Testis (tissue), 2 donors: ENCODE measurements at regions not wholly inside any gene's neighbourhood (a gene's known extent, or its start where the extent isn't known, plus 50 kb on each side); places are given as distances from the start of the nearest gene placed in this dataset.
A peak's percentile ranks its signal among the peaks of the same experiment; 100 is the strongest.

Experiments used
- DNase-seq: peaks from one replicate; pipeline ENCODE4 v3.0.0-alpha.2; 2019
- H3K27ac ChIP-seq, 2 donors: fragments of 200-600 bp; sonication (generic); one replicate each; pipeline ENCODE4 v1.5.1; 2019
- H3K27me3 ChIP-seq: fragments of 200-600 bp; sonication (generic); one replicate; pipeline ENCODE4 v1.5.1; 2019
- H3K36me3 ChIP-seq: fragments of 200-600 bp; sonication (generic); one replicate; pipeline ENCODE4 v1.5.1; 2017; ENCODE audit warnings: low read depth; ENCODE audit errors: missing control alignments
- H3K4me1 ChIP-seq: fragments of 200-600 bp; sonication (generic); one replicate; pipeline ENCODE4 v1.5.1; 2019
- H3K4me3 ChIP-seq, 2 donors: fragments of 200-600 bp; sonication (generic); one replicate each; pipeline ENCODE4 v1.5.1; 2017 to 2019
- H3K9me3 ChIP-seq: fragments of 200-600 bp; sonication (generic); one replicate; pipeline ENCODE4 v1.5.1; 2017
- CTCF ChIP-seq, 3 experiments: fragments of 450-650 bp in 2 of 3; fragments of 200-600 bp in 1 of 3; sonication (generic) in 1 of 3; IDR thresholded peaks; one replicate each; pipeline ENCODE4 v1.5.1; 2016 to 2019; ENCODE audit warnings: antibody characterized with exemption in 3 of 3, mild to moderate bottlenecking in 2 of 3, moderate library complexity in 1 of 3
- POLR2A ChIP-seq: fragments of 450-650 bp; IDR thresholded peaks from one replicate; pipeline ENCODE4 v1.6.1; 2017; ENCODE audit warnings: antibody characterized with exemption, mild to moderate bottlenecking, moderate library complexity
- WGBS, 2 donors: methylation state at CpG; one replicate each; pipeline ENCODE4 v1.1.5; 2018; 5-methylcytosine and 5-hydroxymethylcytosine counted together
- intact Hi-C: fragments of 100-400 bp; cut with DNase I; formaldehyde crosslinking; loops from one replicate; pipeline ENCODE4 v1.15.1; 2023; ENCODE audit warnings: low total_unique reads

- no peaks in the 10 kb centered on the region for H3K36me3 ChIP-seq
- intact Hi-C loops = no loop called here
- DNase-seq = no peak
- H3K4me1 ChIP-seq = peaks cover 32% of the 10 kb centered on the region
- no peaks in the 10 kb centered on the region for H3K27me3 ChIP-seq
- no peak overlapping the region for H3K27ac ChIP-seq
- TF ChIP-seq POLR2A (no peak), CTCF (IDR thresholded peaks at IDR 0.05) (no peak)
- 92% methylated on average over 25 to 34 of the region's 34 CpGs for WGBS, 2 donors
- no peak overlapping the region for H3K4me3 ChIP-seq
- H3K9me3 ChIP-seq = no peaks in the 10 kb centered on the region
These were observed 93.0 kb upstream of the CTDP1 start for GRCh38 chr18:79586436-79587225.

- intact Hi-C loops = no loop called here
- H3K27ac ChIP-seq = peak overlapping the region in 1 of 2 donors; percentile 56
- TF ChIP-seq CTCF (IDR thresholded peaks at IDR 0.05) (no peak), POLR2A (no peak)
These were observed 92.3 kb upstream of the CTDP1 start for GRCh38 chr18:79587226-79587741.

GRCh38 chr18:79587779-79588635 is 91.6 kb upstream of the CTDP1 start:
- Histone ChIP-seq H3K4me3 (no peak overlapping the region), H3K9me3 (no peaks in the 10 kb centered on the region), H3K36me3 (no peaks in the 10 kb centered on the region), H3K4me1 (peaks cover 32% of the 10 kb centered on the region), H3K27ac (peak overlapping the region in 1 of 2 donors; percentile 56), H3K27me3 (no peaks in the 10 kb centered on the region)
- 69 to 91% methylated on average over 21 to 31 of the region's 32 CpGs for WGBS, 2 donors
- TF ChIP-seq POLR2A = no peak
- TF ChIP-seq CTCF (IDR thresholded peaks at IDR 0.05) = no peak
- intact Hi-C loops = no loop called here
- DNase-seq = no peak

More at GRCh38 chr18:79587226-79587741, 92.3 kb upstream of the CTDP1 start:
- 90 to 96% methylated on average over 4 to 16 of the region's 16 CpGs for WGBS, 2 donors
- no peaks in the 10 kb centered on the region for H3K27me3 ChIP-seq
- peaks cover 32% of the 10 kb centered on the region for H3K4me1 ChIP-seq
- H3K4me3 ChIP-seq = no peak overlapping the region
- H3K9me3 ChIP-seq = no peaks in the 10 kb centered on the region
- no peak for DNase-seq
- no peaks in the 10 kb centered on the region for H3K36me3 ChIP-seq

GRCh38 chr18:79588636-79589481 is 90.7 kb upstream of the CTDP1 start:
- Histone ChIP-seq H3K27me3 (no peaks in the 10 kb centered on the region), H3K27ac (peak overlapping the region; percentile 12 to 56), H3K4me1 (peaks cover 29% of the 10 kb centered on the region), H3K9me3 (no peaks in the 10 kb centered on the region), H3K4me3 (no peak overlapping the region), H3K36me3 (no peaks in the 10 kb centered on the region)
- 43 to 51% methylated on average over 32 to 38 of the region's 38 CpGs for WGBS, 2 donors
- TF ChIP-seq POLR2A (no peak), CTCF (IDR thresholded peaks at IDR 0.05) (peak in 1 of 3 experiments; percentile 11)
- intact Hi-C loops = no loop called here
- peak; percentile 90 for DNase-seq
